ENCODE measurements at regions not wholly inside any gene's neighbourhood (a gene's known extent, or its start where the extent isn't known, plus 50 kb on each side); places are given as distances from the start of the nearest gene placed in this dataset.

DNA sequence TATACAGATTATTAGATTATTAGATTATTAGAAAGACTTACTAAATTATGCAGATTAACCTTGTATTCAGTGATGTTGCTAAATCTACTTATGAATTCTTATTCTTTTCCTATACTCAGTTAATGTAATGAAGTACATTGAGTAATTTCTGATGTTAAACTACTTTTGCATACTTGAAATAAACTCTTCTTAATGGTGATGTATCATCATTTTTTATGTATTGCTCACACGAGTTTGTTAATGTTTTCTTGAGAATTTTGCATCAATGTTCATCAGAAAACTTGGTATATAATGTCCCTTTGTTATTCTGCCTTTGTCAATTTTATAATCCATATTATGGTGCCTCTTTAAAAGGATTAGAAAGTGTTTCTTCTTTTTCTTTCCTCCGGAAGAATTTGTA, 163.2 kb upstream of the COL8A1 start:
- ChIA-PET CTCF (ENCODE audit: unreplicated experiment) (no interaction called here), POLR2A (no interaction called here)
- Histone ChIP-seq H2AFZ (ENCODE audit: low read length) (no peak overlapping the region), H4K20me1 (ENCODE audit: insufficient read depth, low read length) (no peaks in the 10 kb centered on the region), H3K4me2 (ENCODE audit: low read length) (no peak overlapping the region), H3K36me3 (ENCODE audit: insufficient read depth, low read length) (no peaks in the 10 kb centered on the region), H3K27ac (ENCODE audit: low read depth, low read length, poor library complexity, severe bottlenecking) (no peak overlapping the region), H3K9me3 (ENCODE audit: low read length) (no peaks in the 10 kb centered on the region), H3K4me1 (ENCODE audit: insufficient read depth, low read length, poor library complexity, severe bottlenecking) (no peaks in the 10 kb centered on the region), H3K4me3 (ENCODE audit: low read depth, low read length, poor library complexity, severe bottlenecking) (no peak overlapping the region), H3K79me2 (ENCODE audit: insufficient read depth, low read depth, low read length) (no peaks in the 10 kb centered on the region), H3K9me2 (ENCODE audit: insufficient read depth, low read length) (no peaks in the 10 kb centered on the region)
- intact Hi-C loops (cut with micrococcal nuclease; ENCODE audit: unreplicated experiment): no loop called here
- TF ChIP-seq EZH2phosphoT487 (IDR thresholded peaks at IDR 0.05; ENCODE audit: borderline replicate concordance, low read depth, low read length): no peak
- BruUV-seq (replicated peaks): no TSS peak
- DNase-seq (ENCODE audit: low spot score): no peak

DNA sequence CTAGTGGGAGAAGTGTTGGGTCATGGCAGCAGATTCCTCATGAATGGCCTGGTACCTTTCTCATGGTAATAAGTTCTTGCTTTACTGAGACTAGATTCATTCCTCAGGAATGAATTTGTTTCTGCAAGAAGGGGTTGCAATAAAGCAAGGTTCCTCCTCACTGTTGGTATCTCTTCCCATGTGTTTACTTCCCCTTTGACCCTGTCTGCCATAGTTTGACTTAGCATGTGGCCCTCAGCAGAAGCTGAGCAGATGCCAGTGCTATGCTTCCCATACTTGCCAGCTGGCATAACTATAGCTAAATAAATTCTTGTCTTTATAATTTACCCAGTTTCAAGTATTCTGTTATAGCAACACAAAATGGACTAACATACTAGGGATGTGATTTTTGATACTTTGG, 163.6 kb upstream of the COL8A1 start:
- Histone ChIP-seq H3K79me2 (ENCODE audit: insufficient read depth, low read depth, low read length) (no peaks in the 10 kb centered on the region), H4K20me1 (ENCODE audit: insufficient read depth, low read length) (no peaks in the 10 kb centered on the region), H3K36me3 (ENCODE audit: insufficient read depth, low read length) (no peaks in the 10 kb centered on the region), H3K4me3 (ENCODE audit: low read depth, low read length, poor library complexity, severe bottlenecking) (no peak overlapping the region), H2AFZ (ENCODE audit: low read length) (no peak overlapping the region), H3K4me1 (ENCODE audit: insufficient read depth, low read length, poor library complexity, severe bottlenecking) (no peaks in the 10 kb centered on the region), H3K9me3 (ENCODE audit: low read length) (no peaks in the 10 kb centered on the region), H3K9me2 (ENCODE audit: insufficient read depth, low read length) (no peaks in the 10 kb centered on the region), H3K4me2 (ENCODE audit: low read length) (no peak overlapping the region), H3K27ac (ENCODE audit: low read depth, low read length, poor library complexity, severe bottlenecking) (no peak overlapping the region)
- ChIA-PET CTCF (ENCODE audit: unreplicated experiment) (no interaction called here), POLR2A (no interaction called here)
- intact Hi-C loops (cut with micrococcal nuclease; ENCODE audit: unreplicated experiment): no loop called here
- no TSS peak for BruUV-seq (replicated peaks)
- no peak for DNase-seq (ENCODE audit: low spot score)
- TF ChIP-seq EZH2phosphoT487 (IDR thresholded peaks at IDR 0.05; ENCODE audit: borderline replicate concordance, low read depth, low read length) (no peak), CTCF (conservative IDR thresholded peaks at IDR 0.05; ENCODE audit: low read length) (no peak)

GRCh38 chr3:99473321-99473751, 165.1 kb upstream of the COL8A1 start:
- no peak for DNase-seq (ENCODE audit: low spot score)
- H3K36me3 ChIP-seq (ENCODE audit: insufficient read depth, low read length): no peaks in the 10 kb centered on the region
- H3K27ac ChIP-seq (ENCODE audit: low read depth, low read length, poor library complexity, severe bottlenecking): no peak overlapping the region
- BruUV-seq (replicated peaks): no TSS peak
- no peak overlapping the region for H2AFZ ChIP-seq (ENCODE audit: low read length)
- no peak for TF ChIP-seq EZH2phosphoT487 (IDR thresholded peaks at IDR 0.05; ENCODE audit: borderline replicate concordance, low read depth, low read length)
- no peak for TF ChIP-seq CTCF (conservative IDR thresholded peaks at IDR 0.05; ENCODE audit: low read length)
- no peaks in the 10 kb centered on the region for H3K9me2 ChIP-seq (ENCODE audit: insufficient read depth, low read length)
- no peak overlapping the region for H3K4me2 ChIP-seq (ENCODE audit: low read length)
- intact Hi-C loops (cut with micrococcal nuclease; ENCODE audit: unreplicated experiment): no loop called here
- ChIA-PET POLR2A (interaction anchor here (1.0 kb wide), 1 partner anchor 146 kb away, joined by 3 read pairs; no protein-coding TSS in a partner anchor), CTCF (ENCODE audit: unreplicated experiment) (no interaction called here)
- no peaks in the 10 kb centered on the region for H3K79me2 ChIP-seq (ENCODE audit: insufficient read depth, low read depth, low read length)
- no peaks in the 10 kb centered on the region for H4K20me1 ChIP-seq (ENCODE audit: insufficient read depth, low read length)
- H3K4me3 ChIP-seq (ENCODE audit: low read depth, low read length, poor library complexity, severe bottlenecking): no peak overlapping the region
- H3K4me1 ChIP-seq (ENCODE audit: insufficient read depth, low read length, poor library complexity, severe bottlenecking): no peaks in the 10 kb centered on the region
- no peaks in the 10 kb centered on the region for H3K9me3 ChIP-seq (ENCODE audit: low read length)
